NCI-H2029 treated with DMSO at 0.1 percent for 48 hours (cell line): ENCODE measurements at regions not wholly inside any gene's neighbourhood (a gene's known extent, or its start where the extent isn't known, plus 50 kb on each side); places are given as distances from the start of the nearest gene placed in this dataset.
"Not testable (repeated sequence)": the region's sequence is repeated elsewhere in the genome, so short reads cannot be mapped to it uniquely, and the experiment has no call there.

ENCODE experiments used
- DNase-seq: peaks from one replicate; lab custom pipeline; 2025; lab: John Stamatoyannopoulos, UW

DNA sequence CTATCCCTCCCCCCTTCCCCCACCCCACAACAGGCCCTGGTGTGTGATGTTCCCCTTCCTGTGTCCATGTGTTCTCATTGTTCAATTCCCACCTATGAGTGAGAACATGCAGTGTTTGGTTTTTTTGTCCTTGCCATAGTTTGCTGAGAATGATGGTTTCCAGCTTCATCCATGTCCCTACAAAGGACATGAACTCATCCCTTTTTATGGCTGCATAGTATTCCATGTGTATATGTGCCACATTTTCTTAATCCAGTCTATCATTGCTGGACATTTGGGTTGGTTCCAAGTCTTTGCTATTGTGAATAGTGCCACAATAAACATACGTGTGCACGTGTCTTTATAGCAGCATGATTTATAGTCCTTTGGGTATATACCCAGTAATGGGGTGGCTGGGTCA lies 52.3 kb upstream of the MAN1A2 start:
- DNase-seq = not testable (repeated sequence)

DNA sequence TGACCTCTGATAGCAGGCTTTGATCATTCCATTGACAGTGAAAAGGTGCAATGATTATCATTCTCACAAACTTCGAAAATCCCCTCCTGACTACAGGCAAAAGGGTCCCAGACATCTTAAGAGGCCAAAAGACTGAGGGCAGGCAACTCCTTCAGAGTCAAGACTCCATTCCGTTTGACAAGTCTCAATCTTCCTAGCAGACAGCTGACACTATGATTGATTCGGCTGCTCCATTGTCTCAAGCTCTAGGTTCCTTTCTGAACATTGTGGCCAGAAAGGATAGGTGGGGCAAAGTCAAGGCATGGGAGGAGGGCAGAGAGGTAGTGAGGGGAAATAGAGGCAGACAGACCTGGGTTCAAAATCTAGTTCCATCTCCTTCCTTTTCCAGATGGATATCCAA lies 53.7 kb upstream of the MAN1A2 start:
- no peak for DNase-seq

DNA sequence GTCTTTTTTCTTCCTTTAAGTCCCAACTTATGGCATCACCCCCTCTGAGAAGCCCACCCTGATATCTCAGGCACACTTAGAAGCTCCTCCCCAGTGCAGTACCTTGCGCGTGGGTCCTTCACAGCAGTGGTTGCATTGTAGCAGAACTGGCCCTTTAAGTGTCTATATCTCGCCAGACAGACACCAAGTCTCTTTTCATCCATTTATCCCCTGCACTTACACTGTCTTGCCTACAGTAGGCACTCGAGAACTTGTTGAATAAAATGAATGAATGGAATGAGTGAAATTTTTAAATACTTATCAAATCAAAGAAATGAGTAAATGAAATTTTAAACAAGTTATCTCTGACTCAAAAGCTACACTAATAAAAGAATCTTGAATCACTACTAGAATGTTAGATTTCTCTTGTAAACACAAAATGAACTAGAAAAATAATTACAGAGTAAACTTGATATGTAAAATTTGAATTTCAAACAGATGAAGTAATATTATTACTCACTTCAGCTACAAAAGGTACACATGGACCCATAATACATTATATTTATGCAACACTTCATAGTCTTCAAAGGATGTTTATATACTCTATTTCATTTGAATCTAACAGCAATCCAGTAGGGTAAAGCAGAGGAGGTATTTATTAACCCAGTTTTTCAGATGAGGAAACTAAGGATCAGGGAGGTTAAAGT lies 54.7 kb upstream of the MAN1A2 start:
- DNase-seq = no peak

DNA sequence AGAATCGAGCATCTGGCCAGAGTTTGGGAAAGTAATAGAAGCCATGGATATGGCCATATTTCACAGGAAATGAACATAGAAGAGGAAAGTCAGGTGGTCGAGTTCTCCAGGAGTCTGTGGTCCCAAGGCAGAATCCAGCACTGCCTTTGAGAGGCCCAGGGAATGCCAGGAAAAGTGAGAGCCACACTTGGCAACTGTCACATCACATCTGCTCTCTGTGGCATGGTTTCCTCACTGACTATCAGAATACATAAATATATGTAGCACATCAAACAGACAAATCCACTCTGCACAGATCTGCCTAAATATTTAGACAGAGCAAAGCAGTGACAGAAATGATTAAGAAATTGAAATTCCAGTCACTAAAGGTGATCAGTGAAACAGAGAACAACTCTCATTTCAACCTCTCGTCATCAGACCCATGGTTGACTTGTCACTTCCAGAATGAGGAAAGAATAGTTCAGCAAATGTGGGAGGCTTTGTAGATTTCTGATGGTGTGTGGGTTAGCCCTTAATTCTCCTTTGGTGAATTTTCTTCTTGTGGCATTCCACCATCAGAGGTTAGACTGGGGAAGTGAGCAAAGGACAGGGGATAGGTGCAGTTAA lies 58.8 kb upstream of the MAN1A2 start:
- DNase-seq = no peak

DNA sequence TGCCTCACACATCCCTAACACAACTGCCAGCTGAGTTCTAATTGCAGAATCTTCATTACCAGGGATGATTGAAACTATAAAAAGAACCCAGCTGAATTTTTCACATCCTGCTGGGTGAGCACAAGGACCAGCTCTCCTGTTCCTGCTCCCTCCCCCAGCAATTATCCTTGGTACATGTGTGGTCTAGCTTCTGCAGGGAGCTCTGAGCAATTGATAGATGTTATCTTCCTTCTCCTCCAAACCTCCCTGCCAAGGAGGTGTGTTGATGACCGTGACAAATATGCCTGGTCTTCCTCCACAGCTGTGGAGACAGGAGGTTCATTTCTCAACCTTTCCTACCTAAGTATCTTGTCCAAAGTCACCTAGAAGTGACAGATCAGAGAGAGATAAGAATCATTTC lies 65.3 kb upstream of the MAN1A2 start:
- no peak for DNase-seq

DNA sequence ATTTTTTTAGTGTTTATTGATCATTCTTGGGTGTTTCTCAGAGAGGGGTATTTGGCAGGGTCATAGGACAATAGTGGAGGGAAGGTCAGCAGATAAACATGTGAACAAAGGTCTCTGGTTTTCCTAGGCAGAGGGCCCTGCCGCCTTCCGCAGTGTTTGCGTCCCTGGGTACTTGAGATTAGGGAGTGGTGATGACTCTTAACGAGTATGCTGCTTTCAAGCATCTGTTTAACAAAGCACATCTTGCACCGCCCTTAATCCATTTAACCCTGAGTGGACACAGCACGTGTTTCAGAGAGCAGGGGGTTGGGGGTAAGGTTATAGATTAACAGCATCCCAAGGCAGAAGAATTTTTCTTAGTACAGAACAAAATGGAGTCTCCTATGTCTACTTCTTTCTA lies 67.1 kb upstream of the MAN1A2 start:
- not testable (repeated sequence) for DNase-seq

DNA sequence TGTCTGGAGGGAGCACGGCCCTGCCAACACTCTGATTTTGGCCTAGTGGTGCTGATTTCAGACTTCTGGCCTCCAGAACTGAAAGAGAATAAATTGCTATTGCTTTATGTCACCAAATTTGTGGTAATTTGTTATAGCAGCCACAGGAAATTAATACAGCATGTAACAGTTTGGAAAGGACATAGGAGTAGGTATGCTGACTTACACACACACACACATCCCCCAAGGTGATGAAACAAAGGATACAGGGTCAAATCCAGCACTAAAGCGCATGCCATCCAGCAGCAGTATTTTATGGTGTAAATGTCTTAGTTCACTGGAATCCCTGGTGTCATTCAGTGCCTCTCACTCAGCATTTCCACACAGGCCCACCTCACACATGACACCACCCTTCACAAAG lies 72.2 kb upstream of the MAN1A2 start:
- DNase-seq = no peak

DNA sequence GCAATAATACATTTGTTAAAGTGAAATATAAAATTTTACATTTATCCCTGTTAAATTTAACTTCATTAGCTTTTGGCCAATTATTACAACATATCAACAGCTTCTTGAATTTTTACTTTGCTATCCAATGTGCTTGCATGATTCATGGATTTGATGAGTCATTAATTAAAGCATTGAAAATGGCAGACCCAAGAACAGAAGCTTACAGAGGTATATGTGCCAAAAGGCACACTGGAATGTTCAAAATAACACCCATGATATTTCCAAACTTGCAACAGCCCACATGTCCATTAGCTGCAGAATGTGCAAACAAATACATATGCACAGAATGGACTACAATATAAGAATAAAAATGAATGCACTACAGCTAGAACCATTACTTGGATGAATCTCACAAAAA lies 76.4 kb upstream of the MAN1A2 start:
- DNase-seq = no peak

DNA sequence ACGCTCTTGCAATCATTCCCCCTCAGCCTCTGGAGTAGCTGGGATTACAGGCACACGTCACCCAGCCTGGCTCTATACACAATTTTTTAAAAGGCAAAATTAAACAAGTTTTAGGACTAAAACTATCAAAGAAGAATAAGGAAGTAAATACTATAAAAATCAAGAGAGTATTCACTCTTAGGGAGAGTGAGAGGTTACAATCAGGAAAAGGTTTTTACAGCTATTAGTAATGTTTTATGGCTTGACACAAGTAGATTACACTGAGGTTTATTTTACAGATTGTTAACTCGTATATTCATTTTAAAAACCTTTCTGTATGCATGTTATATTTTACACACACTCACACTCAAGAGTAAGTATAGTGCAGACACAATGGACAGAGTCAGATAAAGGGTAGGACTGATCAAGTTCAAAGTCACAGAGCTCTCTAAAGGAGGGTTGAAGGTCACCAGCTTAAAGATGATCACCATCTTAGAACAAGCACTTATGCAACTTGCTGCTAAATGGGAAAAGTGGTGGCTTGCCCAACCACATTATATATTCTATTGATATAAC lies 77.9 kb upstream of the MAN1A2 start:
- DNase-seq = no peak

DNA sequence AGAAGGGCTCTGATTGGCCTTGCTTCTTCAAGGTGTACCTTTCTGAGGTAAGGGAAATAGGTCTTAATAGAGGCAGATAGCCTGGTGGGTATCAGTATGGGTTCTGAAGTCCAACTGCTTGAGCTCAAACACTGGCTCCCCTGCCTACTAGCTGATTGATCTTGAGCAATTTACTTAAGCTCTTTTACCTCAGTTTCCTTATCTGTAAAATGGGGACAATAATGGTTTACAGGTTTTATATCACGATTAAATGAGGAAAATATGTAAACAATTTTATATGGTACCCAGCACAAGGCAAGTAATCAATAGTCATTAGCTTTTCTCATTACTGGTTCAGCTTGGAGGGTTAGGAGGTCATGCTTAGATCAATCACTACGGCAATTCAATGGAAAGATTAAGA lies 75.8 kb upstream of the VTCN1 start:
- no peak for DNase-seq

DNA sequence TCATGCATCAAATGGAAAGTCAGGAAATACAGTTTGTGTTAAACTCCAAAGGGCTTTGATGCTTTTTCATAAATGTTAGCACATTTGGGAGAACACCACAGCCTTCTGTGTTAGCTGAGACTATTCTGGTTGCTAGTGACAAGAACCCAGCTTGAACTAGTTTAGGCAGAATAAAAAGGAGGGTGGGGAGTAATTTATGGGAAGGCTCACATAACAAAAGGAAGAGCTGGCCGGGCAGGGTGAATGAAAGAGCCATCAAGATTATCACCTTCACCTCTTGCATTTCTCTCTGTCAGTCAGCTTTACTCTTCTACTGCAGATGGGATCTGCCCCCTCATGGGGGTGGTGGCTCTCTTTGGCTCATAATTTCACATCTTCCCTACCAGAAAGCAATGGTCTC lies 75.4 kb upstream of the VTCN1 start:
- no peak for DNase-seq

DNA sequence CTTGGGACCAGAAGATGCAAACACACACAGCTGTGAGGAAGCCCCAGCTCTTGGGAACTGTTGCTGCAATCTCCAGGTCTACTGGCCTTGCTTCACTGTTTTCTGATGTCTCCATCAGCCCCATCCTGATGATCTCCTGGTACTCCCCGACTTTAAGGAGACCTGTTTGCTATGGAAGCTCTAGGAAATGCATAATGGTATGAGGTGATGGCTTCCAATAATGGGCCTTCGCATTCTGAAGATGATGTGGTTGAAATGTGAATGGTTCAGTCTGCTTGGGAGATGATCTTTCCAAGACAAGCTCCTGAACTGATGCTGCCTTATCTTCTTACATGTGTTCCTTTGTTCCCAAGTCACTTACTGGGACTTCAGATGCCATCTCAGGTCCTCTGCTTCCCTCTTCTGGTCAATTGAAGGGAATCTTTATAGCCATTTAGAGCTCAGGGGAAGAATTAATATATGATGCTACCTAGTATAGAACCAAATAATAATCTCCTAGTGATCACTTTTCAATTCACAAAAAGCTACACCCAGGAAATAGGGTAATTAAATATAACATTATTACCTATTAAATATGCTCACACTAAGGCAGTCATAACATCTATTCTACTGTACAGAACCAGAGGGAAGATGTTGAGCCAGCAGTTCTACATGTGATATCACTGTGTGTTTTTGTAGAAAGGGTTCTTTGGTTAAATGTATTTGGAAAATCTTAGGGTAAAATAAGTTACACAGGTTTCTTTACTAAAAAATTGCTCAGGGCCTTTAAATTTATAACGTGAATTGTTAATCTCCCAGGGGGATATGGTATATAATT lies 73.9 kb upstream of the VTCN1 start:
- peak; percentile 21 for DNase-seq

DNA sequence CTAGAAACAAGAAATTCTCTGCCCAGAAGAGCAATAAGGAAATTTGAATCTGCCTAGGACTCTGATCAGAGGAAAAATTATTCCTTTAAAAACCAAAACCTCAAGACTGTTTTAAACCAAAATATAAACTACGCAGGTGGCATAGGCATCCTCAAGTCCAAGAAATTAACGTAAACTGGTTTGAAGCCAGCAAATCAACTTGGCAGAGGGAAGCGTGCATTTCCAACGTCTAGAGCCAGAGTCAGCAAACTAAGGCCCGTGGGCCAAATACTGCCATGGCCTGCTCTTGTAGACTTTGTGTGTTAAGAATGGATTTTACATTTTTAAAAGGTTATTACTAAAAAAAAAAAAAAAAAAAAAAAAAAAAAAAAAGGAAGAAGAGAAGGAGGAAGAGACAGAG lies 67.8 kb upstream of the VTCN1 start:
- no peak for DNase-seq

DNA sequence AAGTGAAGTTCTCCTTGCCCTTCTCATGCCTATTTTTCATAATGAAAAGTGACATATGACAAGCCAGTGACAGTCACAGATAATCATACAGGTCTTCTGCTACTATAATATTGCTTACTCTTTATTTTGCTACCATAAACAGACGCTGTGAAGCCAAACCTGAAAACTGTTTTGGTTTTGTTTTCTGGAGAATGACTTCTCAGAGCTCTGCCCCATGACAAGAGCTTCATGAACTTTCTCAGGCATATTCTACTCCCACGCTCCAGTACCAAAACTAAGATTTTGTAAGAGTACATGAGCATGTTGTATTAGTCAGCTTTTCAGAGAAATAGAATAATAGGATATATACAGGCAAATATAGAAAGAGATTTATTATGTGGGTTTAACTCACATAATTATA lies 64.3 kb upstream of the VTCN1 start:
- DNase-seq = no peak

DNA sequence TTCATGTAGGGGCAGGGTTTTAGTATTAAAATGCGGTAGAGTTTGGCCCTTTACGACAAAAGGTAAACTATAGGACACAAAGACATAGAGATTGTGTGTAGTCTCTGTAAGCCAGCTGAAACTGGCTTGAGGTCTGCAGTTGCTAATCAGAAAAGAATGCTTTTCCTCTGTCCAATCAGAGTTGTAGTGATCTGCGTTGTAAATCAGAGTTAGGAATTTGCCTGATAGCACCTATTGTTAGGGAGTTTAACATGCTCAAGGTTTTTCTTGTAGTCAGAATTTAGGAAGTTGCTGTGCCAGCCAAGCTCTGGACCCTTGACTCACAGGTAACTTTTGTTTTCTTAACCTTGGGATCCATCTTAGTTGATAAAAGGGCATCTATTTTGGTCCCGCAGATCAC lies 61.2 kb upstream of the VTCN1 start:
- DNase-seq = no peak

DNA sequence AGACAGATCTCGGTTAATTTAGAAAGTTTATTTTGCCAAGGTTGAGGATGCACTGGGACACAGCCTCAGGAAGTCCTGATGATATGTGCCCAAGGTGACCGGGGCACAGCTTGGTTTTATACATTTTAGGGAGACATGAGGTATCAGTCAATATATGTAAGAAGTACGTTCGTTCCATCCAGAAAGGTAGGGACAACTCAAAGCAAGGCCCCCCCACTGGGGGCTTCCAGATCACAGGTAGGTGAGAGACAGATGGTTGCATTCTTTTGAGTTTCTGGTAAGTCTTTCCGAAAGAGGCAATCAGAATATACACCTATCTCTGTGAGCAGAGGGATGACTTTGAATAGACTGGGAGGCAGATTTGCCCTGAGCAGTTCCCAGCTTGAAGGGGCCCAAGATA lies 60.4 kb upstream of the VTCN1 start:
- no peak for DNase-seq

DNA sequence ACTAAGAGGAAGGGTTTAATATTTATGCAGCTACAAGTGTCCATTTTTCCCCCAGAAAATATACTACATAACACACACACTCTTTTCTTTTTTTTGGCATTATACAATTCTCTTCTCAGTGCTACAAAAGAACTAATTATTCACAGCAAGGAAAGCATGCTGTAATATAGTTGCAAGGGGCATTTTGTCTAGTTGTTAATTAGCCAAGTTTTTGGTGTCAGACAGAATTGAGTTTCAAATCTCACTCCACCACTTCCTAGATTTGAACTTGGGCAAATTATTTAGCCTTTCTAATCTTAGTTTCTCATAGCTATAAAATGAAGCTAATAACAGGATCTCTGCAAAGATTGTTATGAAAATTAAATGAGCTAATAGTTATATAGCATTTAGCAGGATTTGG lies 60.0 kb upstream of the VTCN1 start:
- no peak for DNase-seq

DNA sequence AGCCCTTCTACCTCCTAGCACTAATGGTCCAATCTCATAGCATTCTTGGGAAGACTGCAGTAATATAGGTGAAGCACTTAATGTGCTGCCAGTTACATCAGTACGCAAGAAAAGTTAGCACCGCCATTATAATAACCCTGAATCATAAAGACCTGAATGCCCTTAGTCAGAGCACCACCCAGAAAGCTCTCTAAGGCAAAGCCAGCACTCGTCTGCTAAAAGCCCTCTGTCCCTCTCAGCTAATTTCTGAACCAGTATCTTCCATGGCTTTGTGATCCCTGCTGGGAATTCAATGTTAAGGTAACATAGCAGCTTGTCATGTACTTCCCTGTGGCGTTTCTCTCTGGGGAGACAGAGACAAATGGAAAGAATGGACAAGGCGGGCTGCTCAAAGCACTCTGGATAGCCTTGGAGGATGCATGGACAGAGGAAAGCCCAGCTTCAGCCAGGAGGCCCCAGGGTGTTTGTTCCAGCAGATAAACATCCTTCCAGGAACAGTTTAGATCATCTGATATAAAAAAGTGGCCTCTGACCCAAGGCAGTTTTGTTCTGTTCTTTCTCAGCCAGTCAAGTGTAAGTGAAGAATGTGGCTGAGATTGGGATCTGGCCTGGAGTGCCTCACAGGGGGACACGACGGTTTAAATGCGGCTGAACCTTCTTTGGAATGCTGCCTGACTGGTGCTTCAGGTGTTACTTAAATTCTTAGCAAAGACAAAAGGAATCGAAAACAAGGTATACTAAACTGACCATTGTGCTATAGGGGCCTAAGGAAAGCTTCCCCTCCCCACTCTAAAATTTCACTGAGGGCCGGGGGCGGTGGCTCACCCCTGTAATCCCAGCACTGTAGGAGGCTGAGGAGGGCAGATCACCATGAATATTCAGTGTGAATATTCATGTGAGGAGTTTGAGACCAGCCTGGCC lies 58.1 kb upstream of the VTCN1 start:
- no peak for DNase-seq

DNA sequence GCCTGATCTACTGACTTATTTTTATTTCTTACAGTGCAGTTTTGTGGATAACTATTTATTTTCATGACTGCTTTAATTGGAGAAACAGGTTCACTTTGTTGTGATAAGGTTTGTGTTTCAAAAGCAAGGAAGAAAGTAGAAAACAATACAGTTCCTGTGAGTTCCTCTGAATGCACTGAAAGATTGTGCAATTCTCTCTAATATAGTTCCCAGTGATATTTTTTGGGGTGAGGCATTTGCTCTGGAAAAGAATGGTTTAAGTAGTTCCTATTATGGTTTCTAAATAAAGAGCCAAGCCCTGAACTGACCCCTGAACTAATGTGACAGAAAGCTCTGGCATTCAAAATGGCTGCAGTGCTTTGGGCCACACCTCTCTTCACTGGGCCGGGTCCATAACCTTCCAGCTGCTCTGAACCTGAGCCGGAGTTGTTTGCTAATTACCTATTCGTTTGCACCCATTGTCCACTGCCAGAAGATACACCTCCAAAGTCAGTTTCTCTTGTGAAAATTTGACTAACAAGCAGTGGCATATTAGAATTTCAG lies 56.6 kb upstream of the VTCN1 start:
- no peak for DNase-seq

DNA sequence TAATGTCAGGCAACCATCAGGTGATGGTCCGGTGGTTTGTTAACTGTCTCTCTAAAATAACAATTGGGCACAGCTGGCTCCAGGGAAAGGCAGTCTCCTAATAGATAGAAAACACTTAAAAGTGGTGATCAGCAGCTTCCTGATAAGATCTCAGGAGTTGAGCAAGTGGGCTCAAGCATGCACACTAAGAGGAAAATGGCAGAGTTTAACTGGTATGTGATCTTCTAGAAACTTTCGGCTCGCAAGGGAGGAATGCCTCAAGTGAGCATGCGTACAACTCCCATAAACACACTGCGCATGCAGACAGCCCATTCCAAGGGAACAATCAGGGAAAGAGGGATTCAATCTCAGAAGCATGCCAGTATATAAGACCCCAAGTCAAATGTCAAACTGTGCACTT lies 52.2 kb upstream of the VTCN1 start:
- no peak for DNase-seq

DNA sequence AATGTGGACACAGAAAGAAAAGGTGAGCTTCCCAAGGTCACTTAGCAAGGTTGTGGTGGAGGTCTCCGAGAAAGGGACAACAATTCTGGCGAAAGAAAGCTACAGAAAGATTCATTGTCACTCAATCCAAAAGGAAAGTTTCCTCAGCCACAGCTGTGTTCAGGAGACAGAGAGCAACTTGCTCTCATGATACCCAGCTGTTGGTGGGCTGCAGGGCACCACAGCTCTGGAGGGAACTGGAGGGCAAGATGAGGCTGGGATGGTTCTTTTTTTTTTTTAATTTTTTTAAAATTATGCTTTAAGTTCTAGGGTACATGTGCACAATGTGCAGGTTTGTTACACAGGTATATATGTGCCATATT lies 50.7 kb upstream of the VTCN1 start:
- DNase-seq = no peak
